Stimulated activated CD8-positive, alpha-beta memory T cell treated with anti-CD3 and anti-CD28 coated beads, Interleukin-15, amount 100 ng/mL, for 1 hour (primary cell): ENCODE measurements at regions not wholly inside any gene's neighbourhood (a gene's known extent, or its start where the extent isn't known, plus 50 kb on each side); places are given as distances from the start of the nearest gene placed in this dataset.
"Not testable (repeated sequence)": the region's sequence is repeated elsewhere in the genome, so short reads cannot be mapped to it uniquely, and the experiment has no call there.

Experiments
- DNase-seq: peaks from one replicate; pipeline ENCODE4 v3.0.0-alpha.2; 2020; ENCODE audit warnings: low read depth

DNA sequence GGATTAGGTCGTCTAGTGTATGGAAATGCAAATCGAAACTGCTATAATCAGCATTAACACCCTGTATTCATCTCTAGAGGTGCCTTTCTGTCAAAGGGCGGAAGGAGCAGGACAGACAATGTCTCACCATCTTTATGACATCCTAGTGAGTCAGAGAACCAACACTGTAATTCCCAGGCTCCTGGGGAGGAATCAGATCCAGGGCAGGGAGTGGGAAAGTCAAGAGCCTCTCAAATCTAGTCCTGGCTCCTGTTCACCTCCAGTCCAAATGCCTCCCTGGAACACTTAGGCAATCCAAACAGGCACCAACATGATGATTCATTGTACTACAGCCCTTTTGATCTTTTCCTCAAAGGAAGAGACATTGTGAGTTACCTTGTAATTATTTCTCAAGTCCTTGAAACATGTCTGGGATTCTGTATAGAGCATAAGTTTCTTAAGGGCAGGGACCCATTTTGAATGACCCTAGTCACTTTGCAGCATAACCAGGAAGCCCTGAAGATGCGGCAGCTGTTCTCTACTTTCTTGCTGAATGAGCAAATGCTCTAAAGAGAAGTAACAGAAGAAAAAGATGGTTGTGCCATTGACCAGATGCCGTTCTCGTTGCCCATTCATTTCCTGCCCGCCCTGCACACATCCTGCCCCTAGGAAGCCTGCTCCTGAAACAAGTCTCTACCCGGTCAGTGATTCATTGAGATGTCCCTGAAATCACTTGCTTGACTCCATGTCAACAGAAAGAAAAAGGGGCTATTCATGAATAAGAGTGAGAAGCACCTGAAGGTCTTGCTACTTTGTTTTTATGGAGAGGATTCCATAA, 112.8 kb upstream of the JARID2 start:
- DNase-seq, result no peak

DNA sequence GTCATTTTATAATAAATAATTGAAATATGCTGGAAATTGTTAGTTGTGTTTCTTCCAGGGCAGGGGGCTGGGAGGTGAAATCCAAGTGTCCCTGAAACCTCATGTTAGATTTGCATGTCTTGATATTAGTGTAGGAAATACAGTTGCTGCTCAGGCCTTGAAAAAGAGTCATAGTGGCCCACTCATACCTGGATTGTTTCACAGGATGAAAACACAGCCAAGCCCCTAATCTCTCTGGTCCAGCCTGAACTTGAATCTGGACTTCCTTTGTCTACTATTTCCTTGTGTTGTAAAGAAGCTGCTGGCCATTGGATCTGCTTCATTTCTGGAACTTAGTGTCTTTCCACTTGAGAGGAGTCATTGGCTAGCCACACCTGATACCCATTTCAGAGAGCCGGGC, 108.8 kb upstream of the JARID2 start:
- no peak for DNase-seq

DNA sequence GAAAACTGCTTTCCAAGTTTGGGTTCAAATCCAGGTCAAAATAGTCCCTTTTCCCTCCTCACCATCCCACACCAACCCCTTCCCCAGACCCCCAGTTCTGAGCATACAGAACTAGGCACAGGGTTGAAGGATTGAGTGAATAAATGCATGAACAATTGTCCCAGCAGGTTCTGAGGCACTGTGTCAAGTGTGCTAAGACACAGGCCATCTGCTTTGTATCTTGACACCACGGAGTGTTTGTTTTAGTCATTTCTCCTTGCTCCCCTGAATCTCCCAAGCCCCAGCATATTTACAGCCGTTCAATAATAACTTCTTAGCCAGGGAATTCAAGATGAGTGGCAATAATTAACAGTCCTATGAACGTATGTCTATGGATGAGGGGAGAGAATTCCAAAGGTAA, 102.8 kb upstream of the JARID2 start:
- DNase-seq, result no peak

DNA sequence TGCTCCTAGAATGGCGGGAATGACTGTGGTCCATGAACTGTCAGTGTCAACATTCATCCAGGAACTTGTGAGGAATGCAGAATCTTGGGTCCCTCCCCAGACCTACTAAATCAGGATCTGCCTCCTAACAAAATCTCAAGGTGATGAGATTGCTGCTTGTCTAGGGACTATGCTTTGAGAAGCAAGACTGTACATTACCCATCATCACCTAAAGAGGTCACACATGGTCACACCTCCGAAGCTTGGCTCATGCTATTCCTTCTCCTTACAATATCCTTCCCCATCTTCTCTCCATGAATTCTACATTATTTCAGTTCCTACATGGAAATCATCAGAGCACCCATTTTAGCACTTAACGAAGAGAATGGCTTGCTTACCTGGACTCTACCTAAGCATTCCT, 102.3 kb upstream of the JARID2 start:
- no peak for DNase-seq

DNA sequence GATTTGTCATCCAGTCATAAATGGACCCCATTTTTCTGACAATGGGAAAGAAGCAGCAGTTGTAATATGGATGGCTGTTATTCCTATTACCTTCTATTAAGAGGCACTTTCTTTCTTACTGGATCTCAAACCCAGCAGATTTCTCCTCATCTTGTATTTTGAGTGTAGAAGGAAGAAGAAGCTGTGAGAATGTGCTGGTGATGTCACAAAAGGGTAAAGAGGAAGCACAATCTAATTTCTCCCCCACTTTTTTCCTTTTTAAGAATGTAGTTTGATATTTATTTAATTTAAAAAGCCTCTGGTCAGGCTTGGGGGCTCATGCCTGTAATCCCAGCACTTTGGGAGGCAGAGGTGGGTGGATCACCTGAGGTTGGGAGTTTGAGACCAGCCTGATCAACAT, 100.0 kb upstream of the JARID2 start:
- no peak for DNase-seq

DNA sequence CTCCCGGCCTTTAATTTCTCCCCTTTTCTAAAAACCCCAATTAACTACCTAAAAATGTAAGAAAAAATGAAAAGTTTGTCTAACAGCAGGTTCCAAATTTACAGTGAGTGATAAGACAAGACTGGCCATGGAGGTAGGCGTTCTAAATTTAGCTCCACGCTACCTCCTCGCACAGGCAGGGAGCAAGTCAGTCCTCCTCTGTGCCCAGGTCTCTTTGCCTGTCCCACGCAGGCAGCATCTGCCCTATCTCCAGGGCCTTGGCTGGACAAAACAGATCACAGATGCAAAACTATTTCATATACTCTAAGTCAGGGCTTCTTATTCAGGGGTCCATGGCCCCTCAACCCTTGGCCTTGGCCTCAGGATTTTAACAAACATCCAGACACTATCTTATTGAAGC, 98.0 kb upstream of the JARID2 start:
- no peak for DNase-seq

DNA sequence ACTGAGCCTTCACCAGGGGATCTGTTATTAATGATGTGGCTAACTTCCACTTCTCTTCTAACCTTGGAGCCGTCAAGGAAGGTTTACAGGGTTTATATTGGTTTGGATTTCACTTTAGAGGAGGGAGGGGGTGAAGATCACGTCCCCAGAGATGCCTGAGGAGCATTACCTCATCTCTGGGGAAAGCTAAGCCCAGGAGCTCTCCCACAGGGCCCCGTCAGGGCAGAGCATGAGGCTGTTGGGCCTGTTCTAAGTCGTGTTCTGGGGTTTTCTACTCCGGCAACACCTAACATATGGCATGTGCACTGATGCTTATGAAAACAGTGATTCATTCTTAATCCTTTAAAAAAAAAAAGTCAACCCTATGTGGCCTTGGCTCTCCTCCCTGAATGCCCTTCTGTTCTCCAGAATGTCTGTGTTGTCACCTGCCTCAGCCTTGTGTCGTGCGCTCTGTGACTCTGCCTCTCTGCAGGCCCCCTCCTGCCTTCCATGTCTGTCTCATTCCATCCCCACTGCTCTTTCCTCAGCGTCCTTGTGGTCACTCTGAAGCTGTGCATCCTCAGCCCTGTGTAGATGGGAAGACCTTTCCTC, 97.4 kb upstream of the JARID2 start:
- DNase-seq, result no peak

DNA sequence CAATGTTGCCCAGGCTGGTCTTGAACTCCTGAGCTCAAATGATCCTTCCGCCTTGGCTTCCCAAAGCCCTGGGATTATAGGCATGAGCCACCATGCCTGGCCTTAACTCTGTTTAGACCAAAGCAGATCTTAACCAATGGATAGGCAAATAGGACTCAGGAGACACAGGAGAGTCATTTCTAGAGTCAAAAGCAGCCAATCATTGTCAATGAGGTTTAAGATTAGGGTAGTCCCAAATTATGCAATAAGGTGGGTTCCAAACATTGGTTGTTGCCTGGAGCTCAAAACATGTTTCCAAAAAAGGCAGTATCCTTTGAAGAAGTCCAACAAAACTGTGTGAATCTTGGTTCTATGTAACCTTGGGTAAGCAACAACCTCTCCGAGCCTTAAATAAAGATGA, 95.7 kb upstream of the JARID2 start:
- no peak for DNase-seq

DNA sequence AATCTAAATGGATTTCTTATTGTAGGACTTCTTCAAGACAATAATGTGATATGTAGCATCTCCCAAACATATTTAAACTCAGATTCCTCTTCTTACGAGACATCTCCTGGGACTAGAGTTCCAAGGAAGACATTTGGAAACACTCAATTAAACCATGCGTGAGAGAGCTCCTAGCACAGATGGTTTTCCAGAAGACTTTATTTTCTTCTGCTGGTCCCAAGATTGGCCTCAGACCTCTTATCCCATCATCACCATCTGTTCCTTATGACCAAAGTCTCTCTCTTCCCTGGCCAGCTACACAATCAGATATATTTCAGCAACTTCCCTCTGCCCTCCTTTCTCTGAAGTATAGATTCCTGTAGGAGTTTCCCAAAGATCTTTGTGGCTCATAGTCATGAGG, 93.2 kb upstream of the JARID2 start:
- no peak for DNase-seq

DNA sequence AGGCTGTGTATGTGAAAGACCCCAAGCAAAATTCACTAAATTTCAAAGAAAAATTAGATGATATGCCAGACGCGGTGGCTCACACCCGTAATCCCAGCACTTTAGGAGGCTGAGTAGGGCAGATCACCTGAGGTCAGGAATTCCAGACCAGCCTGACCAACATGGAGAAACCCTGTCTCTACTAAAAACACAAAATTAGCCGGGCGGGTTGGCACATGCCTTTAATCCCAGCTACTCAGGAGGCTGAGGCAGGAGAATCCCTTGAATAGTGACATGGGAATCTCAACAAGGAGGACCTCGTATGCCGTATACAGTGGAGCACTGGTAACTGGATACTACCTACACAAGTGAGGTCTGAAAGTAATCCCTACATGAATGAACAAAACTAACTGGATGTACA, 92.7 kb upstream of the JARID2 start:
- no peak for DNase-seq

DNA sequence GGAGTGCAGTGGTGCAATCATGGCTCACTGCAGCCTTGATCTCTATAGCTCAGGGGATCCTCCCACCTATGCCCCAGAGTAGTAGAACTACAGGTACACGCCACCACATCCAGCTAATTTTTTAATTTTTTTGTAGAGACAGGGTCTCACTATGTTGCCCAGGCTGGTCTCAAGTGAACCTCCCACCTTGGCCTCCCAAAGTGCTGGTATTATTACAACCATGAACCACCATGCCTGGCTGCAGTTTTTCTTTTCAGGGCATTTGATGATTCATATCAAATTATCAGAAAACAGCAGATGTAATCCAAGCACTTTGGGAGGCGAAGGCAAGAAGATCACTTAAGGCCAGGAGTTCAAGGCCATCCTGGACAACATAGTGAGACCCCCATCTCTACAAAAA, 88.4 kb upstream of the JARID2 start:
- DNase-seq, result no peak

DNA sequence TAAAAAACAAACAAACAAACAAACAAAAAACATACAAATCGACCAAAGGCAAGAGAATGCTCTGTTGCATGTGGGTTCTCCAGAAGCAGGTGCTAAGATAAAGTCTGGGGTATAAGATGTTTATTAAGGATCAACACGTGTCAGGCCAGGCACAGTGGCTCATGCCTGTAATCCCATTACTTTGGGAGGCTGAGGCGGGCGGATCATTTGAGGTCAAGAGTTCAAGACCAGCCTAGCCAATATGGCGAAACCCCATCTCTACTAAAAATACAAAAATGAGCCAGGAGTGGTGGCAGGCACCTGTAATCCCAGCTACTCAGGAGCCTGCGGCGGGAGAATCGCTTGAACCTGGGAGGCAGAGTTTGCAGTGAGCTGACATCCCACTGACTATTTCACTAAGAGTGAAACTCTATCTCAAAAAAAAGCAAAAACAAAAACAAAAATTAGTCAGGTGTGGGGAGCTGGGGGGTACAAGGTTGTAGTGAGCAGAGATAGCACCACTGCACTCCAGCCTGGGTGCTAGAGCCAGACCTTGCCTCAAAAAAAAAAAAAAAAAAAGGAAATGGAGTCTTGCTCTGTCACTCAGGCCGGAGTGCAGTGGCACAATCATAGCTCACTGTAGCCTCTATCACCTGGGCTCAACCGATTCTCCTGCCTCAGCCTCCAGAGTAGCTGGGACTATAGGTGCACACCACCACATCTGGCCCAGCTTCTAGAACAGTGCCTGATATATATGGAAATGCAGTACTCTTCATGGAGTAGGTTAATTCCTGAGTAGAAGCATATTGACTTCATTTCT, 86.8 kb upstream of the JARID2 start:
- DNase-seq, result no peak

DNA sequence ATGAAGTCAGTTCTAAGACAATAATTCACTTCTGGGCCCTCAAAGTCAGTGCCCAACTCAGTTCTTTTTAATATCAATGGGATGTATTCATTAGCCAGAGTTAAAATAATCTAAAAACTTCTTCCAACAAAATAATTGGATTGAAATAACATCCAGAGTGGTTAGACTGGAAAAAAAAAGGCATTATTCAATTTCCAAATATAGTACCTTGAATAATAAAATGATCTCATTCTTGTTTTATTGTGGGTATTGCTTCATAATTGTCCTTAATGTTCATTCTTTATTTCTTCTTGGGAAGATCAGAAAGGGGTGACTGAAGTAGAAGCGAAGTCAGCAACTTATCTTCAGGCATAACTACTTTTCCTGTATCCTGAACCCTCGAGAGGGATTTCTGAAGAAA, 85.1 kb upstream of the JARID2 start:
- no peak for DNase-seq

DNA sequence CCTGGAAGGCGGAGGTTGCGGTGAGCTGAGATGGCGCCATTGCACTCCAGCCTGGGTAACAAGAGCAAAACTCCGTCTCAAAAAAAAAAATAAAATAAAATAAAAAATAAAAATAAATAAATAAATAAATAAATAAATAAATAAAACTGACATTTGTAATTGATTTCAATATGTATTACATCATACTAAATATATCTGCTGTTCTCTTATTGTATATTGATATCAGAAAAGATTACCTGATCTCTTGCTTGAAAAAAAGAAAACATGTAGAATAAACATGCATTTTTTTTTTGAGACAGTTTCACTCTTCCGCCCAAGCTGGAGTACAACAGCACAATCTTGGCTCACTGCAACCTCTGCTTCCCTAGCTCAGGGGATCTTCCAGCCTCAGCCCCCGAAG, 81.0 kb upstream of the JARID2 start:
- not testable (repeated sequence) for DNase-seq

DNA sequence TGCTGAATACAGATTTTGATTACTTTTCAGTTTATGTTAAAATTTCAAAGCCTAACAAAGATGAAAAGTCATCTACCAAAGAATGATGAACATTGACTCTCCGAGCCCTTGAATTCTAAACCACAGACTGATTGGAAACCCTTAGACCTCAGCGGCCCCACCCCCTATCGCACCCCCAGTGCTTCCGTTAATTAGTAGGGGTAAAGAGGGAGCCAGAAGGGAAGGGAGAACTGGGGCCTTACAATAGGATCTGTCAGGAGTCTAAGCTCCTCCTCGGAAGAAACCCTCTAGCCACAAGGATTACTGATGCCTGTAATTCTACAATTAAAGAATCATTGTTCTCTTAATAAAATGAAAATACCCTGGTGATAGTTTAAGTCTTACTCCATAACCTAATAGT, 79.7 kb upstream of the JARID2 start:
- DNase-seq, result no peak

DNA sequence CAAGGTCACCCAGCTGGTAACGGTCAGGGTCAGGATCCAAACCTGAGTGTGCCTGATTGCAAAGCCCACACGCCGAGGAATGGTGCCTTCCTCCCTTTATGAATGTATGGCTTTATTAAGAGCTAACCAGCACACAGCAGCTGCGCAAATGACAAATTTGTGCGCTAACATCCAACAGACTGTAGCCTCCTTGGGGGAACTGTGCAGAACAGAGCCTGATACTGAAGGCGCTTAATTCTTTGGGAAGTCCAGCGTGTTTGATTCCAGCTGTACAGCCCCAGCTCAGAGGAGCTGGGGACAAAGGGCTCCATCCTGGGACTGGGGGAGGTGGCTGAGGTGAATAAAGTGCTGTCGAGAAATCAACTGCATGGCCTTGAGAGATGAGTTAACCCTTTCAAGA, 75.7 kb upstream of the JARID2 start:
- DNase-seq, result no peak

DNA sequence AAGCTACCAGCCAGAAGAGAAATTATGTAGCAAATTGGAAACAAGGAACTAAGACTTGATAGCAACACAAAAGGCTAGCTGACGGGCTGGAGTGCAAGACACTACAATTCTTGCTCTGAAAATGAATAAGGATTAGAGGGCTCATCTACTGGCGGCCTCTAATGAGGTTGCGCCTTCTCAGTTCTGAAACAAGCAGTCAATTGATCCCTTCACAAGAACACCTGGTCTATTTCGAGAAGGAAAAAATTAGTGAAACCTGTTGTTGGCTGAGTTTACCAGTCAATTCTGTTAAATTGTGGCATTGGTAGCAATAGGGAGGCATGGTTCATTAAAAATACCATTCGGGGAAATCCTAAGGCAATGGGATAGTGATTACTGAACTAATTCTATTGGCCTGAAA, 74.8 kb upstream of the JARID2 start:
- no peak for DNase-seq

DNA sequence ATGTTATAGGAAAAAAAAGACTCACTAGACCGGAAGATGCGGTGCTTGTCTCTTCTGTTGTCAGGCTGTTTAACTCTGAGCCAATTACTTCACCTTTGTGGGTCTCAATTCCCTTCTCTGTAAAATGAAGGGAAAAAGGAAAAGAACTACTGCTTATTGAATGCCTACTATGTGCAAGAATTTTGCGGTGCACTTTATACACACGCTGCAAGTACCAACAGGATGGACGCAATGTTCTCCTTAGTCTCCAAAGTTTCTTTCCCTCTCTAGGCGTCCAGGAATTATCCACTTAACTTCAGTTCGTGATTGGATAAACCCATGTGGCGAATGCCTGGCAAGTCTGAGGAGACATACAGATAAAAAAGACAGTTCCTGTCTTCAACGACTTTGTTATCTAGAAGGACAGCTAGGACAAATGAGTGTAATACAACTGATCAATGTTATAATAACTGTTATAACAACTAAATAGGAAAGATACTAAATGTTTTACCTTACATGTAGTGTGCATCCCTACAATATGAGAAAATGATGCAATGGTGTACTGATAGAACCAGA, 69.0 kb upstream of the JARID2 start:
- no peak for DNase-seq

DNA sequence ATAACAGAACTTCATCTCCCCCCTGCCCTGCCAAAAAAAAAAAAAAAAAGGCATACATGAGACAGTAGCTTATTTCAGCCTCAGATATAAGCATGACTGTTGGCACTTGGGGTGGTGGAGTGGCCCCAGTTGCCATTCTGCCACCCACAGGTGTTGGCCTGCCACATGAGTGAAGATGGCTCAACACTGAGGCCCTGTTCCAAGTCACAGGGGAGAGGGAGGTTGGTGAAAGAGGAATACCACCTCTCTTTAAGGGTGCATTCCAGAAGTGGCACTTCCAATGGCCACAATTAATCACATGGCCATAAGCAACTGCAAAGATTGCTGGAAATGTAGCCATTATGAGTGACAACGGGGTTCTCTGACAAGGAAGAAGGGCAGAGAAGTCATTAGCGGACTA, 61.9 kb upstream of the JARID2 start:
- no peak for DNase-seq

DNA sequence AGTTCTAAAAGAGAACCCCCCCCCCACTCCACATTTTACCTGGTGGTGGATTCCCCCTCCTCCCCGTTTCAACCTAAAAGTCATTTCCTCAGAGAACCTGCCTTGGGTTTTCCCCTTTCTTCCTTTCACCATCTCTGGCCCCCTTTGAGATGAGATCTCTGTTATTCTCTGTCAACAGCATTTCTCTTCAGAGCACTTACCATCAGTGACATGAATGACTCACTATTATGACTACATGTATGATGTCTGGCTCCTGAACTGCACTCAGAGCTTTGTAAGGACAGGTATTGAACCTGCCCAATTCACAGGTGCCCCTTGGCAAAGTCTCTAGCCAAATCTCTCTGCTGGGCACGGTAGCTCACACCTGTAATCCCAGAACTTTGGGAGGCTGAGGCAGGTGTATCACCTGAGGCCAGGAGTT, 61.4 kb upstream of the JARID2 start:
- no peak for DNase-seq

DNA sequence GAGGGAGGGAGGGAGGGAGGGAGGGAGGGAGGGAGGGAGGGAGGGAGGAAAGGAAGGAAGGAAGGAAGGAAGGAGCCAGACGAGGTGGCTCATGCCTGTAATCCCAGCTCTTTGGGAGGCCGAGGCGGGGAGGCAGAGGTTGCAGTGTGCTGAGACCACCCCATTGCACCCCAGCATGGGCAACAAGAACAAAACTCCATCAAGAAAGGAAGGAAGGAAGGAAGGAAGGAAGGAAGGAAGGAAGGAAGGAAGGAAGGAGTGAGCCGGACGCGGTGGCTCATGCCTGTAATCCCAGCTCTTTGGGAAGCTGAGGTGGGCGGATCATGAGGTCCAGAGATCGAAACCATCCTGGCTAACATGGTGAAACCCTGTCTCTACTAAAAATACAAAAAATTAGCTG, 60.8 kb upstream of the JARID2 start:
- not testable (repeated sequence) for DNase-seq

DNA sequence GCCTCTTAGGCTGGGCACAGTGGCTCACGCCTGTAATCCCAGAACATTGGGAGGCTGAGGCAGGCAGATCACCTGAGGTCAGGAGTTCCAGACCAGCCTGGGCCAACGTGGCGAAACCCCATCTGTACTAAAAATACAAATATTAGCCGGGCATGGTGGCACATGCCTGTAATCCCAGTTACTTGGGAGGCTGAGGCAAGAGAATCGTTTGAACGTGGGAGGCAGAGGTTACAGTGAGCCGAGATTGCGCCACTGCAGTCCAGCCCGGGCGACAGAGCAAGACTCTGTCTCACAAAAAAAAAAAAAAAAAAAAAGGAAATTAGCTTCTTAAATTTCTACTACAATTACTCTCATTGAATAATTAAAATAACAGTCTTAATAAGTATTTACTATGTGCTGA, 52.4 kb upstream of the JARID2 start:
- not testable (repeated sequence) for DNase-seq

DNA sequence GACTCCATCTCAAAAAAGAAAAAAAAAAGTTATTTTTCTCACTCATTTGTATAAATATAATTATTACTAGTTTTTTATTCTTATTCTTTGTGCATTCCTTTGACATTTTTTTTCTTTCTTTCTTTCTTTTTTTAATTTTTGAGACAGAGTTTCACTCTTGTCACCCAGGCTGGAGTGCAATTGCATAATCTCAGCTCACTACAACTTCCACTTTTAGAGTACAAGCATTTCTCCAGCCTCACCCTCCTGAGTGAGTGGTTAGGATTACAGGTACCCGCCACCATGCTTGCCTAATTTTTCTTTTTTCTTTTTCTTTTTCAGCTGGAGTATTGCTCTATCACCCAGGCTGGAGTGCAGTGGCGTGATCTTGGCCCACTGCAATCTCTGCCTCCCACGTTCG, 51.4 kb upstream of the JARID2 start:
- DNase-seq, result no peak
